ENCODE measurements at regions not wholly inside any gene's neighbourhood (a gene's known extent, or its start where the extent isn't known, plus 50 kb on each side); places are given as distances from the start of the nearest gene placed in this dataset.

- DNase-seq: no peak
These were observed 64.9 kb upstream of the SALL4 start for GRCh38 chr20:51867251-51867650.

- DNase-seq: no peak
These were observed 62.6 kb upstream of the SALL4 start for GRCh38 chr20:51864967-51865366.

DNA sequence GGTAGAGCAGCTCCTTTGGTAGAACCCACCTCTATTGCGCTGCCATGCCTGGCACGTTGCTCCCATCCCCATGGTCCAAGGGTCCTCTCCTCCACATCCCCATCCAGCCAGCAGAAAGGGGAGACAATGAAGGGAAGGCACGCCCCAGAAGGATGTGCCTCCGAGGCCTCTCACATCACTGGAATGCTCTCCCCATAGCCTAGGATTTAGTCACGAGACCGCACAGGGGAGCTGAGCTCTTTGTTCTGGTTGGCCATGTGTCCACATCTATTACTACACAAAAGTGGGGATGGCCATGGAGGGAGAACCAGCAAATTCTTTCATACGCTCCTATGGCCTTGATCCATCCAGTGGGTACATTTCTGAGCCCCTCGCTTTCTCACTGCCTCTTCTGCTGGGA is 60.5 kb upstream of the SALL4 start:
- DNase-seq: no peak

DNA sequence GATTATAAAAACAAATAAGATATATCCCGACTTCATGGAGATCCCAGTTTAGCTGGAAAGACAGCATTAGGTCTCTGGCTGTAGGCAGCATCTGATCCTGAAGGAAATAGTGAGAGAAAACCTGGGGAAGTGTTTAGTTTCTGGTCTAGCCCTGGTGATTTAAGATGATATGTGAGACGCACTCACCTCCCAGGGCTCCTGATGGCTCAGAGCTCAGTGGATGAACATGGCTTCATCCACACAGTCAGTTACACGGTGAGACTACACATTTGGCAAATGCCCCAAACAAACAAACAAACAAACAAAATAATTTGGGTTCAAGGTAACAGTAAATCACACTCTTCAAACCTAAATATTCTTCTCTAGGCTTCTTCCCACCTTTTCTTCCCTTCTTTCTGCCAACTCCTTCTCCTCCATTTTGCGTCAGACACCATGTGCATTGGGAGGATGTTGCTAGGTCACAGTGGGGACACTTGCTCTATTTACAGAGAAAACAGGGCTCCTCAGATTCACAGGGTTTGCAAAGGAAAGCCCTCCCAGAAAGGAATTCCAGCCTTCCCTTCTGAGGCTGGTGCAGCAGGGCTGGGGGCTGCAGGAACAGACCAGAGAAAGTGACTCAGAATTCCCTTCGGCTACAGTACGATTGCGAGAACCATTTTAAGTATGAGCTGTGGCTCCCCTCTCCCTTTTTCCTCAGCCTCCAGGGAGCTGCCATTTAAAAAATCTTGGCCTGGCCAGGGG is 59.6 kb upstream of the SALL4 start:
- DNase-seq: no peak

GRCh38 chr20:51860111-51860882 is 58.0 kb upstream of the SALL4 start:
- no peak for DNase-seq

- DNase-seq: no peak
These were observed 54.1 kb upstream of the SALL4 start for GRCh38 chr20:51856432-51856831.

GRCh38 chr20:51854921-51855320 is 52.6 kb upstream of the SALL4 start:
- DNase-seq: no peak

Measured in activated CD4-positive, alpha-beta T cell treated with anti-CD3 and anti-CD28 coated beads, Interleukin-2, amount 50 U/mL, for 16 hours (primary cell).